ELF-1 (cell line): ENCODE measurements at regions not wholly inside any gene's neighbourhood (a gene's known extent, or its start where the extent isn't known, plus 50 kb on each side); places are given as distances from the start of the nearest gene placed in this dataset.
A peak's percentile ranks its signal among the peaks of the same experiment; 100 is the strongest.

Experiments
- DNase-seq: peaks from one replicate; pipeline ENCODE4 v3.0.0-alpha.2; 2016; ENCODE audit warnings: low read depth, low spot score

DNA sequence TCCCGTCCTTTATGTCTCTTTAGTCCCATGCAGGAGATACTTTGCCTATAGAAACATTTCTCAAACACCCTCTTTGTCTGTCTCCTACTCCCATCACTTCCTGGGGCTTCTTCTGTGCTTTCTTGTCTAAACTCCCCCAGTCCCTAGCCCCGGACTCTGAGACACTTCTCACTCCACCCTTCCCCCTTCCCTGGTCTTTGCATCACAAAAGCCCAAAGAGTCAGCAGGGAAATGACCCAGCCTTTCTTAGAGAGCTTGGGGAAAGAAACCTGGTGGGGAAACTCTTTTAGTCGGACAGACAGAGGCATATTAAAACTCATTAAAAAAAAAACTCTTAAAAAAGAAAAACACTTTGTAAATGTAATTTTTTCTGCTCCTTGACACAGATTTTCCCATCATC lies 211.2 kb downstream of the TJP1 start:
- DNase-seq: peak; percentile 58

DNA sequence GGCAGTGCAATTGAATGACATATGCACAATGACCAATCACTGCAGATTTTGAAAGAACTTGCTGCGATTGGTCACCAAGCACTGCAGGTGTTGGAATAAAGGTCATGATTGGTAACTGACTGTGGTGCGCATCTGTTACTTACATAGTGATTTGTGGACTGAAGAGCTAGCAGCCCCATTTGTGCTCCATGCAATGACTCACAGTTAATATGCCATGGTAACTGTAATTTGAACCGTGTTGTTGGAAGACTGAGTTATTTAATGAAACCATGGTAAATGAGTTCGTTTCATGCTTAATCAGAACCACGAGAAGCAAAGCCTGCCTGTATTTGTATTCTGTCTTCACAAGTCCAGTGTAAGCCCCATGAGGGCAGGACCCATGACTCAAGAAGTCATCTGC lies 220.5 kb downstream of the TJP1 start:
- DNase-seq: no peak

DNA sequence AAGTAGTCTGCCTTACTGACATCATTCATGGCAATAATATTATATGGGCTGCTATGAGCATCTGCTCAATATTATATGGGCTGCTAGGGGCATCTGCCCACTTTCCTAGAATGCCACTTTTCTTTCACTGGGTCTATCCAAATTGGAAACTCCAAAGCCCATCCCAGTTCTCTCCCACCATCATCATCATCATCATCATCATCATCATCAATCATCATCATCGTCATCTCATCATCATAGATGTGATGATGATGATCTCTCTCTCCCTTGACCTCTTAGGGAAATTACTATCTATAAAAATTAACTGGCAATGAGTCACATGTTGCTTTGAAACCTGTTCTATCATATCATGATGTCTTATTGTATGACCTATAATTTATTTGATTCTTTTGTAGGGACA lies 222.0 kb downstream of the TJP1 start:
- no peak for DNase-seq

DNA sequence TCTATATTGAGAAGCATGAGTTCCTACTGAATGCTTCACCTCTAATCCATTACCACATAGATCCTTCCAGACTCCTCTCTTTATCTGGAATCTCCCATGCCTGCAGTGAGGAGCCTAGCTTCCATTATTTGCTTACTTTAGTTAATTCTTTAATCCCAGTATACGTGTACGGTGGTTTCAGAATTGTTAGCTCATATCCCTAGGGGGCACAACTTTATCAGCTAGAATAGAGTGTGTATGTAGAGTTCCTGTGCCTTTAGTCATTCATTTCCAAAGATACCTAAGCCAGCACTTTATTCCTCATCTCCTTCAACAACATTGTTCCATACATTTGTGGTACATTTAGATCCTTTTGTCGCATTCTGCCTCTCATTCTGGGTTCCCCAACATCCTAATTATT lies 226.0 kb downstream of the TJP1 start:
- DNase-seq: no peak

DNA sequence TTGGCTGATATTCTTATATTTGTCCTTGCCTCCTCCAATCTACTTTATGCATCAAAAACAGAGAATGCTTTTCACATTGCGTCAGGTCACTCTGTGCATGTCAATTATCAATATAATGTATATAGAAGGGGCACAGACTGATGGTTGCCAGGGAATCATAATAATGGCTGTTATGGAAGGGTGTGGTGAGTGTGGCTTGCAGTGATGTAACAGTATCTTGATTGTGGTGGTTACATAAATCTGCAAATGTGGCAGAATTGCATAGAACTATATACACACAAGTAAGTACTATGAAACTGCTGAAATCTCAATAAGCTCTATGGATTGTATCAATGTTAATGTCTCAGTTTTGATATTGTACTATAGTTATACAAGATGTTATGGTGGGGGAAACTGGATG lies 228.6 kb downstream of the TJP1 start:
- no peak for DNase-seq

DNA sequence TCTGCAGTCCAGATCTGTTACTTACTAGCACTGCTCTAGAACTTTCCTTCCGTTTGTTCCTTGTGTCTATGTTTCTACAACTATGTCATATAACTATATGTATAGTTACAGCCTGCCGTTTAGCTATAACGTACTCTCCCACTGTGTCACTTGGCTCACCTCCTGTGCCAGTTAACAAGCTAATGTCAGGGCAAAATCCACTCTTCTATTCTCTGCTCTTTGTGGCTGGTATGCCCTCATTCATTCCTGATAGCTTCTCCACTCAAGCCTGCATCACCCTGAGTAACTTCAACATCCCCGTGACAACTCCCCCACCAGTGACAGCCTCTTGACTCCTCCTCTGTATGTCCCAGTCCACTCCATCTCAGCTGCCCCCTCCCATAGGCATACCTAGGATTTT lies 229.2 kb downstream of the TJP1 start:
- no peak for DNase-seq

DNA sequence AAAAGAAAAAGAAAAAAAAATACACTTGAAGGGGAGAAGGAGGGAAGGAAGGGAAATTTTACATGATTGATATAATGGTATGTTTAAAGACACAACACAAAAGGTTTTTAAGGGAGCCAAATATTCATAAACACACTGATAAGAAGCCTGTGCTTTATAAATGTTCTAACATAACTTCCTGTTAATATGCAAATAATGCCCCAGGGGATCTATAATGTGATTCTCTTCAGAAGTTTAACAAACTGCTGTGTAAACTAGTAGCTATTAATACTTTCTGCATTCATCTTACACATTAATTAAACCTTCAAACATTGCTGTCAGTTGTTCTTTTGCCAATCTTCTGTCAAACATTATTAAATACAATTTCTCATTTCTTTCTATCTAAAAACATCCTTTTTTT lies 231.6 kb downstream of the TJP1 start:
- no peak for DNase-seq

DNA sequence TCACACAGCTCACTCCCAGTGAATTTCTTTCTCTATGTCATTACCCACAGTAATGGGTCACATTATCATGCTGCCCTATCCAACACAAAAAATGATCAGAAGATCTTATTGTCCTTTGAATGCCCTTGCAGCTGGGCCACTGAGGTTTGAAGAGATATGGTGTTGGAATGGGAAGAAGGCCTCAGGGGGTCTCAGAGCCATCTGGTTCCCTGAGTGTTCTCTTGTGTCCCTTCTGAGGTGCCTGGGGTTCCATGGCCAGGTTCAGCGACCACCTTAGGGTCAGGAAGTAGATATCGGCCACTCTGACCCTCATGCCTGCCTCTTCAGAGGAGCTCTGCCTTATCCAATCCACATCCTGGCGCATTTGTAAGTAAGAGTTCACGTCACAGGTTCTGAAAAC lies 232.3 kb downstream of the TJP1 start:
- no peak for DNase-seq

DNA sequence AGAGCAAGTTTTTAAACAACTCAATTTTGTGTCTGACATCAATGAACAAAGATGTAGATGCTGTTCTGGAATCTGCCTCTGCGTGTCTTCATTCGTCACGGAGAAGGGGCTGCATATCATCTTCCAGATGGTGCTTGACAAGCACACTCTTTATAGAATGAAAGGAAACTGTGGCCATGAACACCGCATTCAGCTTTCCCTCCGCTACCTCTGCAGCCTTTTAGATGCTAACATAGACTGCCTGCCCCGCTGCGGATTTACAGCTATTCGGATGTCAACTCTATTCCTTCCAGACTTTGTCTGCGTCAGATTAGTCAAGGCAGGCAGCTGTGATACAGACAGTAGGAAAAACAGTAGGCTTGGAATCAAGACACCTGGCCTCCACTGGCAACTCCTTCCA lies 232.9 kb downstream of the TJP1 start:
- no peak for DNase-seq

DNA sequence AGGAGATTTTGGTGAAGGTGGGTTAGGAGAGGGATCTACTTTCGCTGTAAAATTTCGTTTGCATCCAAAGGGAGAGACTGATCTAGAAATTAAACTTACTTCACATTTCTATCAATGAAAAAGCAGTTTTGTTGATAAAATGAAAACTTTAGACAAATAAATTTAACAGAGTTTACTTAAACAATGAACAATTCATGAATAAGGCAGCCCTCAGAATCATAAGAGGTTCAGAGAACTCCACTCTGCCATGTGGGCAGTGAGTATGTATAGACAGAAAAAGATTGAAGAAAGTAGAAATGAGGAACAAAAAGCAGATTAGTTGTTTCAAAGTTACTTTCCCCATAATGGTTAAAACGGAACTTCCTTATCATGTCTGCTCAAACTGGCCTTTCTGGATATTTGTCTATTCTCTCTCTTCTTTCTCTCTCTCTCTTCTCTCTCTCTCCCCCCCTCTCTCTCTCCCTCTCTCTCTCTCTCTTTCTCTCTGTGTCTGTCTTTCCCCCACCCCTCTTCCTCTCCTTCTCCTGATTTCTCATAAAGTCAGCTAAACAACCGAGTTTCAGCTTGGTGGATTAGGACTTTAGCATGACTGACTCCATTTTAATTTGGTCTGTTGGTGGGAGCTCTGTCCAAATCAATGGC lies 248.9 kb downstream of the TJP1 start:
- DNase-seq: no peak

DNA sequence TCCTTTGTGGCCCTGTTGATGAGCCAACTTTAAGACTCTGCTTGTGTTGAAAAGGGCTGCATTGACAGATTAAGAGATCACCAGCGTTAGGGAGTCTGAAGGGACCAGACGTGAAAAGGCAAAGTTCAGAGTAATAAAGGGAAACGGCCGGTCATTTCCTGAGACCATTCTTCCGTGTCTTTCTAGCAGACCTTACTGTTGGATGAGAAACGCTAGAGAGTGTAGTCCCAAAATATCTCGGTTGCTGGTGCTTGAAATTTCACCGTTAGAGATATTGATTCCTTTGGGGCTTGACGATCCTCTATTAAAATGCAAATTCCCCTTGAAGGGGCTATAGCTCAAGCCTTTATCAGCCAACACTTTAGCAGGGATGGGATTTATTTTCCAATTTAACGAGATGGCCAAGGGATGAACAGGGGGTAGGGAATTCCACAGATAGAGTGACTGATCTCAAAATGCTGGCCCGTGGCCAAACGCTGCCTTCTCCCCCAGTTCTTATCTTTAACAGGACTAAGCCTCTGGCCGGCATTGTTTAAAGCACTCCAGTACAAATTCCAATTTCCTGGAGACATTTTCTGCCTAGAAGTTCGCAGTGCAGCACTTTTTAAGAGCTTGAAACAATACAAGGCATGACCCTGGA lies 250.4 kb downstream of the TJP1 start:
- peak; percentile 25 for DNase-seq

DNA sequence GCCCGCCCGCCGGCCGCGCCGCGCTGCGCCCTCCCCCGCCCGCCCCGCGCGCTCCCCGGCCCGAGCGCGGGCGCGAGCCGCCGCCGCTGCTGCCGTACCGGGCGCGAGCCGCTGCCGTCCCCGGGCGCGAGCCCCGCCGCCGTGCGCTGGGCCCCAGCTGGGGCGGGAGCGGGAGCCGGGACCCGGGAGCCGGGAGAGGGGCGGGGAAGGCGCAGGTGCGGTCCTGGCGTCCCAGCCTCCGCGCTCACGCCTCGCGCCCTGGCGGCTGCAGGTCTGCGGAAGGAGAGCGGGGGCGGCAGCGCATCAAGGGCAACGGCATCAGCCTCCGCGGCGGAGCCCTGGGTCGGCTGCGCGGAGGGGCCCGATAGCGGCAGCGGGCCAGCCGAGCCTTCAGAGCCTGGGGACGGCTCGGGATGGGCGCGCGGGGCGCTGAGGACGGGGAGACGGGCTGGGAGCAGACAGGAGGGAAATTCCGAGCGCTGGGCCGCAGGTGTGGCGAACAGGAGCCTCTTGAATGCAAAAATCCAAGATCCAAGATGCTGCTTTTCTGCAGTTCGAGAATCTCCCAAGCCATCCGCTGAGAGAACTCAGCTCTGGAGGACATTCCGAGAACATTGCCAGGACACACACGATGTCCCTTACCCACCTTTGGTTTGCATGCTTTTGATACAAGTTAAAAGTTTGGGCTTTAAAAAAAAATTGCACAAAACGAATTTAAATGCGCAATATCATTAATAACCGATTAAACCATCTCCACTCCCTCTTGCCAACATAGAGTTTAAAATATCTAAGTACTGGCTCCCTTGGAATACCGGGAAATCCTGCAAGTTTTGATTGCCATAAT lies 251.1 kb downstream of the TJP1 start:
- peak; percentile 60 for DNase-seq

DNA sequence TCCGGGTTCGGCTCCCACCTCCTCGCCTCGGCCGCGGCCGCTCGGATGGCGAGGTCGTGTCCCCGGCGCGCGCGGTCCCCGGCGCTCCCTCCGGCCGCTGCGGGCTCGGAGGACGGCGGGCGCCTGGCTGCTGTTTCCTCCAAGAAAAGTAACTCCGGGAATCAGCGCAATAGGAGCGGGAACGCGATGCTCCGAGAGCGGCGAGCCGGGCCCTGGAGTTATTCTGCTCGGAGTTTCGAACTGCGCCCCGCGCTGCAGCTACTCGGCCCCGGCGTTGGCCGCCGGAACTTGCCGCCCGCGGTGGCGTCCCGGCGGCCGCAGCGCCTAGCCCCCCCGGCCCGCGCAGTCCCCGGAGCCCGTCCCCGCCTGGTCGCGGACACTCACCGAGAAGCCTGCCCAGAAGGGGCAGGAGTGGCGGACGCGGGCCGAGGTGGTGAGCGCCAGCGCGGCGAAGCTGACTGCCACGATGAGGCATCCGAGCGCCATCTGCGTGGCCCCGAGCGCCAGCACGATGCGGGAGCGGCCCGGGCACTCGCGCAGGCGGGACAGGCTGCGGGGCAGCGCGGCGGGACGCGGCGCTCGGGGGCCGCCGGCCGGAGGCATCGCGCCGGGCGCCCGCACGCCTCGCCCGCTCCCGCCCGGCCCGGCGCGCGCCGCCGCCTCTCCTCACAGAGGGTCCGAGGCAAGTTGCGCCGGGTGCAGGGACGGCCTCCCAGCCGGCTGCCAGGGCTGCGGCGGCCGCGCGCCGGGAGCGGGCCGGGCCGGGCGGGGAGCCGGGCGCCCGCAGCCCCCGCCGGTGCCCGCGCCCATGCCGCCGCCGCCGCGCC lies 251.9 kb downstream of the TJP1 start:
- peak; percentile 26 for DNase-seq

DNA sequence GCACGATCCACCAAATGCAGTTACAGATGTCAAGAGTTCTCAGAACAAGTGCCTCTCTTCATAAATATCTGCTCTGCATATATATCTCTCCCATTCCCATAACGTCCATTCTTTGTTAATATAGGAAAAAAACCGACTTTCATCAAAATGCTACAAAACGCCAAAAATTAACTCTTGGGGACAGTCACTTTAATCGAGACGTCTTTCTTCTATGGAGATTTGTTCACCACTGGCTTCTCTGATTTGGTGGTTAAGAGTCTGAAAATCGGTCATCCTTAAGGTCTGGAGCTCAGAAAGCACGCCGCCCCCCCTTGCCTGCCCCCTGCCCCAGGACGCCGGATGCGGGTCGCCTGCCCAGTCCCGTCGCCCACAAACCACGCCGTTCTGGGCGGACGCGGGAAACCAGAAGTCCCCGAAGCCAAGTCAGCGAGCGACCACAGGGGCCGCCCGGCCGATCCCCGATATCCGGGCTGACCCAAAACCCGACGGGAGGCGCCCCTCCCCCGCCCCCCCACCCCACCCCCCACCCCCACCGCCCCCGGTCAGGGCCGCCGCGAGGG lies 252.7 kb downstream of the TJP1 start:
- DNase-seq: no peak

DNA sequence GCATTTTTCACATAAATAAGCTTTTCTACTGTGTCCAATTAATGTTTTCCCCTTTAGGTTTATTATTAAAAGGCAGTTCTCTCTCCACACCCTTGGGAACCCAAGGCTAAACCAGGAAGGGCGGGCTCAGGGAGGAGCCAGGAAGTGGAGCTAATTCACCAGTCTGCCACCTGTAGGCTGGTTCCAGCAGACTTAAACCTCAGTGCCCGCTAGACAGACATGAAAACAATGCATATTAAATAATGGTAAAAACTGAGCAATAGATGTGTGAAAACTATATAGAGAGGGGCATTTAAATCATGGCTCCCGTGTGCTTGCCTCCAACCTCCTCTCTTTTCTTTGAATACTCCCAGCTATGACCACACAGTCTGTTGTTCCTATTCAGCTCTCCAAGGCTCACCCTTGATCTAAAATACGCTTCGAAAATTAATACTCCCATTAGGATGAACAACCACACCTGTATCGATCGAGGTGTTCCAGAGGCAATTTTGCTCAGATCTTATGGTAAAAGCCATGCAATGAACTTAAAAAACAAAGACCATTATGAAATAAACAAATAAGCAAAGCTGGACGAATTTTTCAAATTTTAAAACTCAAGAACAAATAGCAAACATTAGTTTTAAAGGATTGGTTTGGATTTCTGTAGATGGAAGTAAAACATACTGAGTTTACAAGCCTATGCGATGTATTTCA lies 253.3 kb downstream of the TJP1 start:
- DNase-seq: peak; percentile 18

DNA sequence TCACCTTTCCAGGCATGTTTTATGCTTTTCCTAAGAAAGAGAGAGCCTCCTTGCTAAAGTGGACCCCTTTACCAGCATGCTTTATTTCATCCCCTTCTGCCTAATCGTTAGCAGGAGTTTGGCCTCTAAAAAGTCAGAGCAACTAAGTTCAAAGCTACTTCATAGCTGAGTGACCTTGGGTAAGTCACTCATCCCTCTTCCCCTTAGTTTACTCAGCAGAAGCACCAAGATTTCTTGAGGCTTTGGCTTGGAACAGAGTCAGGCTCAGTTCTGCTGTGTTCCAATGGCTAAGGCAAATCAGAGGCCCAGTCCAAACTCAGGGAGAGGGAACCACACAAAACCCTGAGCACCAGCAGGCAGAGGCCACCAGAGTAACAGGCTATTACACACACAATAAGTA lies 254.9 kb downstream of the TJP1 start:
- DNase-seq: no peak

DNA sequence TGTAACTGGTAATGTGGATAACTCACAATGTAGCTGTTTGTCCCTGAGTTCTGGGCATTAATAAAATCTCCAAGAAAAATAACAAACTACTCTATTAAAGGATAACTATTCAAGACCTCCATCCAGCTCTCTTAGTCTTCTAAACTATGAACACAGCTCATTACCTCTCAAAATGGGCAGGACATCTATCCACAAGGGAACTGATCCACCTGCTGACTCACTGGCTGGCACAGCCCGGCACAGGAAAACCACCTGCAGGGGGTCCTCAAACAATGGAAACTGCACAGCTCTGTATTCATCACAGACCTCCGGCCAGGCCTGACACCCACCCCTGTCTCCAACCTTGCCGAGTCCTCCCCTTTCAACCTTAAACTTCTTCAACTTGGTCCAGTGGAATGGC lies 255.4 kb downstream of the TJP1 start:
- DNase-seq: no peak

DNA sequence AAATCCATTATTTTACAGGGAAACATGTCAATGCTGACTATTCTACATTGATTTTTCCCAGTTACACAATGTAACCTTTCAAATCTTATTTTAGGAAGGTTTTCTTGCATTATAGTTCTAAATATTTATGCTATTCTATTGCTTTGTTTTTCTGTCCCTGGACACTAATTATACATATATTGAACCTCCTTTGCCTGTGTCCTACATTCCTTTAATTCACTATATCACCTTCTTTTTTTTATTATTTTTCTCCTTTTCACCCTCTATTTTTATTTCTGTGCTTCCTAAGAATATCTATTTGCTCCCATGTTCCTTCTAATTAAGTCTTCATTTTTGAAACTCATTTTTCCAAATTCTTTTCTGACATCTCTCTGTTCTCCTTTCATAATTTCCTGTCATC lies 259.2 kb downstream of the TJP1 start:
- DNase-seq: no peak

DNA sequence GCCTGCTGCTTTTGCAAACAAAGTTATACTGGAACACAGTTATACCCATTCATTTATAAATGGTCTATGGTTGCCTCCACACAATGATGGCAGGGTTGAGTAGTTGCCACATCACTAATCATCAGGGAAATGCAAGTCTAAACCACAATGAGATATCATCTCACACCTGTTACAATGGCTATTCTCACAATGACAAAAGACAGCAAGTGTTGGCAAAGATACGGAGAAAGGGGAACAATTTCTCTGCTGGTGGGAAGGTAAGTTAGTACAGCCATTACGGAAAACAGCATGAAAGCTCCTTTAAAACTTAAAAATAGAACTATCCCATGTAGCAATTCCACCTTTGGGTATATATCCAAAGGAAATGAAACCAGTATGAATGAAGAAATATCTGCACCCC lies 261.4 kb downstream of the TJP1 start:
- DNase-seq: no peak

DNA sequence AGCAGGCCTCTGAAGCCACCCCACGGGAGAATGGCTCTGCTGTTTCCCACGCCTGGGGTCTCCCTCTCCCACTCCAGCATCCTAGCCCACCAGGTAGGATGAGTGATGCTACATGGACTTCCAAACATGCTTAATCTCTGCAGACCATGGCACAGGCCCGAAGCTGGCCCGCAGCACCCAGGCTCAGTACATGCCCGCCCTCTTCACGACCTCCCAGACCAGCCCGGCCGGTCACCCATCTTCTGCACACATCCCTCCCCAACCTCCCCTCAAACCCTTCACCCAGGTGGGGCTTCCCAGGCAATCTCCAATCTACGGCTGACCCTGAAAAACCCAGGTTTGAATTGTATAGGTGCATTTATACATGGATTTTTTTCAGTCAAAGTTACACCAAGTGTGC lies 264.0 kb downstream of the TJP1 start:
- DNase-seq: no peak

DNA sequence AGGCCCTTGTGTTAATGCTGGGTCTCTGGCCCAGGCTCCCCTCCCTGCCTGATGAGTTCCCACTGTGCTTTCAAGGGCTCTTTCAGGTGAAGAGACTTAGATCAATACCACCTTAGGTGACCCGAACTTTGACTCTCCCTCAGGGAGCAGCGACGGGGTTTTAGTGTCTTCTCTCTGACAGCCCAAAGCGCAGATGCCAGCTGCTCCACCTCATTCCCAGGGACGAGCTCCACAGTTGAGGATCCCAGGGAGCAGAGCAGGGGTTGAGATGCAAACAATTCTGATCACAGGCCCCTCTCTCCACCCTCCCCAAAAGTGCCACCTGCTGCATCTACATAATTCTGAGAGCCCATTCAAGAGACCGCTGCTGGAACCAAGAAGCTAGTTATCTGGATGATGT lies 265.1 kb downstream of the TJP1 start:
- DNase-seq: no peak
